HG02798 (cell line): ENCODE measurements at regions not wholly inside any gene's neighbourhood (a gene's known extent, or its start where the extent isn't known, plus 50 kb on each side); places are given as distances from the start of the nearest gene placed in this dataset.

Source experiments
- ATAC-seq: cut with Tn5 transposase; IDR thresholded peaks from one replicate; pipeline ENCODE4 v1.9.1; 2021; ENCODE audit warnings: mild to moderate bottlenecking; ENCODE audit not compliant: unreplicated experiment, poor library complexity

DNA sequence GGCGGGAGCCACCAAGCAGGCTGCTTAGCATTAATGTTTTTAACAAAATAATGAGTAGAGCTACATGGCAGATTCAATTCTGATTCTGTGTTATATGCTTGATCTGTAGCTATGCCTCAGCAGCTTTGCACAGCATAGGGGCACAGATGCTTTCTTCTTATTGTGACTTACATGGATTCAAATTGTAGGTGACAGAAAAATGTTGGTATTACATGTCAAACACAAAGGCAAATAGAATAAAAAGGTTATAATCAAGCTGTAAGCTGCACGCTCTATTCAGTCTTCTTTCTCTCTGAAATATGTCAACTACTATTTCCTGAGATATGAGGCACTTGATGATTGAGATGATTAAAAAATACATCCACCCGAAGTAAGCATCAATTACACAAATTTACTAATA, 1573.8 kb downstream of the FAM181B start:
- ATAC-seq, result no peak

DNA sequence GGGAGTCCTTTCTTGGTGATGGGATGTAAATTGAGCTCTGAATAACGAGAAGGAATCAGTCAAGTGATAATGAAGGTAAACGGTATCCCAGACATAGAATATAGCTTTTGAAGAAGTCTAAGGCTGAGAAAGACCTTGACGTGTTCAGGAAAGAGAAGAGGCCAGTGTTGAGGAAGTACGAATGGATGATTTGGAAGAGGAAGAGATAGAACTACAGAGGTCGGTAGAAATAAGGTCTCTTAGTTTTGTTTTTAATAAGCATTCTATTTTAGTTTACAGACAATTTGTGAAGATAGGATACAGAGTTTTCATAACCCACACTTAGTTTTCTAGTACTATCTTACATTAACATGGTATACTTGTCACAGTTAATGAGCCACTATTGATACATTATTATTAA, 1598.1 kb downstream of the FAM181B start:
- ATAC-seq, result no peak

DNA sequence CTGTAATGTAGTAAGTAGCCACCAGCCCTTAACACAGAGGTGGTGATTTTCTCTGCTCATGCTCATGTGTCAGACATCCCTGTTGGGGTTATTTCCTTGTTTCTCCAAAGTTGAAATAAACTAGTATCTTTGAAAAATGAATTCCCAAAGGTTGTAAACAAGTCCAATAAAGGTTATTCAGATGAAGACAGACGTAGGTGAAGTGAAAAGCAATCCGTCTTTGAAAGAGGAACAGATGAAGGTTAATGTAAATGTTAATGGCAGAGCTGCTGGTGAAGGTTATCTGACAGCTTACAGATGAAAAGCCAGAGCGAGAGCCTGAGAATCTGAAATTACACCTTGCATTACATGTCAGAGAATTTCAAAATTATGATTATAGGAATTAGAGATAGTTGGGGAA, 1604.0 kb downstream of the FAM181B start:
- no peak for ATAC-seq

DNA sequence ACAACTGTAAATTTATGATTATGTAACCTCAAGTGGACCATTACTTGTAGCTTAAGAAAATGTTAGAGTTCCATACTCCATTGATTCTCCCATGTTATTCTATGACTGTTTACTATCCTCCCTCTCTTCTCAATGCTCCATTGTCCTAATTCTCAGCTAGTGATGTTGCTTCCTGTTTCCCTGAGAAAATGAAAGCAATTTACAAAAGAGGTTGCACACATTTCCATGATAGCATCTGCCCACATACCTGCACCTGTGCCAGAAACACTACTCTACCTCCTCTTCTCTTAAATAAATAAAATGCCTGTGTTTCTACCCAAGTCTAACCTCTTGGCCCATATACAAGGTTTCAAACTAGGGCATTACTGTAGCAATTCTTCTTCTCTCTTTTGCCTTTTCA, 1620.9 kb downstream of the FAM181B start:
- ATAC-seq, result no peak

DNA sequence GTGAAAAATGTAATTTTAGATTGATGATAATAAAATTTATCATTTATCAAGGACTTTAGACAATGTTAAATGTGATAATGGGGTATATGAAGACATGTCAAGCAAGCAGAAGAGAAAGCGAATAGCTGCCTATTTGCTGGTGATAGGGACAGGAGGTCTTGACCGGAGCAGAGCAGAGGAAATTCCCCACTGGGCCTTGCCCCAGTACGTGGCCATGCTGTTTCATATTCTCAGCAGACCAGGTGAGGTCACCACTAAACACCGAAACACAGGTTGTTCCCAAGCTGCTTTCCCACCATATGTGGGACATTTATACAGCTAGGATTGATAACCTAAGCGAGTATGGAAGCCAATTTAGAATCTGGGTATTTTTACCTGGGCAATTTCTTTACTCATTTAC, 1629.6 kb downstream of the FAM181B start:
- ATAC-seq, result no peak

DNA sequence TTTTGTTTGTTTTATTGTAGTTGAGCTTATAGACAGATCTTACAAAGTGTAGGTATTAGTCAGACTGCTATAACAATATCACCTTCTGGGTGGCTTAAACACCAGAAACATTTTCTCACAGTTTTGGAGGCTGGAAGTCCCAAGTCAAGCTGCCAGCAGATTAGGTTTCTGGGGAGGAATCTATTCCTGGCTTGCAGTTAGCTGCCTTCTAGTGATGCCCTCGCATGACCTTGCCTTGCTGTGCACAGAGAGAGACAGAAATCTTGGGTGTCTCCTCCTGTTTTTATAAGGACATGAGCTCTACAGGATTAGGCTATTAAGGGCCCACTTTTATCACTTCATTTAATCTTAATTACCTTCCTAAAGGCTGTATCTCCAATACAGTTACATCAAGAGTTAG, 1635.2 kb downstream of the FAM181B start:
- no peak for ATAC-seq

DNA sequence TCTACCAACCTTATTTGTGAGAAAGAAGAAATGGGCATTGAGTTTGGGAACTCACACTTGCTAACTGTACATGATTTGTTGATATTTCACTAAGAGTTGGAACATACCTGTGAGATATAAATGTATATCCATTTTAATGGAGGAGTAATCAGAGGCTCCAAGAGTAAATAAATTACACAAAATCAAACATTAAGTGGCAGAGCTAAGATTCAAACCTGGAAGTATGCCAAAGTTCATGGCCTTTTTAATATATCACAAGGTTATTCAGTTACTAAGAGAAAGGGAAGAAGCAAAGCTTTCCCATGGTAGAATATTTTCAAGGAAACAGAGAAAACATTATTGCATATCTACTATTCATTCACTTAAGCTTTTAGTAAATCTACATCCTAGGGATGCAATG, 1641.1 kb downstream of the FAM181B start:
- no peak for ATAC-seq

DNA sequence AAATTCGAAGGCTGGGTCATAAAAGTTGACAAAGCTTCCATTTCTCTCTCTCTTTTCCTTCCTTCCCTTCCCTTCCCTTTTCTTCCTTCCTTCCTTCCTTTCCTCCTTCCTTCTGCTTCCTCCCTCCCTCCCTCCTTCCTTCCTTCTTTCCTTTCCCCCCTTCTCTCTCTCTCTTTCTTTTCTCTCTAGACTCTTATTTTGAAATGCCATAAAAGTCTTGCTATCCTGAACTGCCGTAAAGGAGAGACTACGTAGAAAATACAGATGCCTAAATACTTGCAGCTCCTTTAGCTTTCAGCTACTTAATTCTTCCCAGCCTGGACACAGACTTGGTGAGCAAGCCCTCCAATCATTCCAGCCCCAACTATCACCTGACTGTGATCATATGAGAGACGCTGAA, 1644.4 kb downstream of the FAM181B start:
- no peak for ATAC-seq

DNA sequence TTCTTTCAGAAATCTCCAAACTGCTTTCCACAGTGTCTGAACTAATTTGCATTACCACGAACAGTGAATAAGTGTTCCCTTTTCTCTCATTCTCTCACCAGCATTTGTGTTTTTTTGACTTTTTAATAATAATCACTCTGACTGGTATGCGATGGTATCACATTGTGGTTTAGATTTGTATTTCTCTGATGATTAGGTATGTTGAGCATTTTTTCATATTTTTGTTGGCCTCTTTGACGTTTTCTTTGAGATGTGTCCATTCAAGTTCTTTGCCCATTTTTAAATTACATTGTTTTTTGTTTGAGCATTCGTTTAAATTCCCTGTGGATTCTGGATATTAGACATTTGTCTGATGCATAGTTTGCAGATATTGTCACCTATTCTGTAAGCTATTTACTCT, 1639.6 kb upstream of the TENM4 start:
- ATAC-seq, result no peak

DNA sequence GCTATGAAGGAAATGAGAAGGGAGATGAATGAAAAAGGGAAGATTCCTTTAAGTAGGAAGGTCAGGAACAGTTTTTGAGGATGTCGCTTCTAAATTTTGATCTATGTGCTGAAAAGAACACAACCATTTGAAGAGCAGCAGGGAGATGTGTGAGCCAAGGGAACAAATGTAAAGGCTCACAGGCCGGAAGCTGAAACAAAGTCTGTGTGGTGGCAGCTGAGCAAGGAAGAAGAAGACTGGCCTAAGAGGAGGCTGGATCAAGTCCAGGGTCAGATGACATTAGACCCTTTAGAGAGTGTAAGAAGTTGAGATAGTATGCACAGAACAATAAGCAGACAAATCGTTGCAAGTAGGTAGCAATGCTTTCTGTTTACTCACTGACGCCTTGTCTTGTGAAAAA, 1631.4 kb upstream of the TENM4 start:
- ATAC-seq, result no peak

DNA sequence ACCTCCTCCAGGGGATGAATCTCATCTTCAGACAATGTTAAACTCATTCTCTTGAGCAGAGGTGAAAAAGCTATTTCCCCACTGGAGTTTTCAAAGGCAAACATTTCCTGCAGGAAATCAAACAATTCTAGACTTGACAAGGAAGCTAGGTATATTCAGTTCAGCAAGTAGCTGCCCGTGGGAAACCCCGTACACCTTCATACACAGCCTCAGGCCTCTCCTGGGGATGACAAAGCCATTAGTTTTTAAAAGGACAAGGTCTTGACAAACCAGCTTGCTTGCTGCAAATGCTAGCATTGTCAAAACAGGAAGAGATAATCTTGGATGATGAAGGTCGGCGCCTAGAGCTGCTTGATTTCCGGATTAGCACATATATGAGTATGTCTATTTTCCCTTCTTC, 1630.8 kb upstream of the TENM4 start:
- ATAC-seq, result no peak

DNA sequence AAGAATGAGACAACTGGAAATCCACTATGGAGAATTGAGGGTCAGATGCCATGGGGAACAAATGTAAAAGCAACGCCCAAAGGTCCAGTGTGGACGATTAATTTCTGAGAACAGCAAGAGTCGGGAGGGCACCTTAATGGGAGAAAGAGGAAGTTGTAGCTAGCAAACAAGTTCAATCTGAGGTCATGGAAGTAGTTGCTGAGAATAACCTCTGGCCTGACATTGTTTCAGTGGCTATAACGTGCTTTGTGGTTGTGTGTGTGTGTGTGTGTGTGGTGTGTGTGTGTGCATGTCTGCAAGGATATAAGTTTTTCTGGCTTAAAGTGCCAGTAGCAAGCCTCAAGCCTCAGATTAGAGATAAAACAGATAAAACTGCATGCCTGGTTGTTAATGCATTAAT, 1630.1 kb upstream of the TENM4 start:
- ATAC-seq, result peak; percentile 52

DNA sequence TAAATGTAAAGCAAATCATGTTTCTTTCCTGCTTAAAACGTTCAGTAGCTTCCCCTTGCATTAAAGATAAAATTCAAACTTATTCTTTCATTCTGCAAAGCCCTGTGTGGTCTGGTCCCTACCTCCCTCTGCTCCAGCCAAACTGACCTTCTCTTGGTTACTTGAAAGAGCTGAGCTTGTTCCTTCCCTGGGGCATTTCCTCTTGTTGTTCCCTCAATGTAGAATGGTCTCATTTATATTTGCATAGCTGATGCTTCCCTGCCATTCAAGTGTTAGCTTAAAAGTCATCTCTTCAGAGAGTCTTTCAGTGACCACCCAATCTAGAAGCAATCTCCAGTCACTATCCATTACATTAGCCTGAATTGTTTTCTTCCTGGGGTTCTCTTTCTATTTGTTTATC, 1618.5 kb upstream of the TENM4 start:
- no peak for ATAC-seq

DNA sequence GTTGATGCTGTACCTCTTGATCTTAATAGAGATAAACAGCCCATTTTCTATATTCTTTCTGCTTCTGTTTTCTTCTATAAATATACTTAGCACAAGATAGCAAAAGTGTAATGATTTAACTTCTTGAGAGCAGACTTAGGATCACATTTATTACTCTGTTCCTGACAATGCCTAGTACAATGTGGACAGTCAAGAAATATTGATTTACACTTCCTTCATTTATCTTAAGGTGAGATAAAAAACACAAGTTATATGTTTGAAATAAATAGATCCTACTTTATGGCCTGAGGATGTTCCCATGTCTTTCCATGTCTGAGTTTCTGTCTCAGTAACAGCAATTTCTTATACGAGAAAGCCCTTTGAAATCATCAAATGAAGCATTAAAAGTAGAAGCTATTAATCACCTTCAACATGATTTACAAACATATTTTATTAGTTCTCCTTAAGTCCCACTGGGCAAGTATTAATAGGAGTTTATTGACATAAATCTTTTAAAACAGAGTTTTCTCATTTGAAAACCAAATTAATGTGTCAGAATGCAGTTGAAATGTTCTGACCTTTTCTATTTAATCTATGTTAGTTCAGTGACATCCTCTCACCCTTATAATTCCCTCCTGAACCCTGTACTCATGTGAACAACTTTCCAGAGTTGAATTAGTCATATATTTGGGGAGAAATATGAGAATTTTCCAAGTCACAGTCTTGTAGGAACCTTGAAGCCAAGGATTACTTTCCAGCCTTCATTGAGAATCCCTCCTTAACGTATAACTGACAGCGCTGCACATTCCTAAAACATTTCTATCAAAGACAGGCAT, 1611.7 kb upstream of the TENM4 start:
- no peak for ATAC-seq

DNA sequence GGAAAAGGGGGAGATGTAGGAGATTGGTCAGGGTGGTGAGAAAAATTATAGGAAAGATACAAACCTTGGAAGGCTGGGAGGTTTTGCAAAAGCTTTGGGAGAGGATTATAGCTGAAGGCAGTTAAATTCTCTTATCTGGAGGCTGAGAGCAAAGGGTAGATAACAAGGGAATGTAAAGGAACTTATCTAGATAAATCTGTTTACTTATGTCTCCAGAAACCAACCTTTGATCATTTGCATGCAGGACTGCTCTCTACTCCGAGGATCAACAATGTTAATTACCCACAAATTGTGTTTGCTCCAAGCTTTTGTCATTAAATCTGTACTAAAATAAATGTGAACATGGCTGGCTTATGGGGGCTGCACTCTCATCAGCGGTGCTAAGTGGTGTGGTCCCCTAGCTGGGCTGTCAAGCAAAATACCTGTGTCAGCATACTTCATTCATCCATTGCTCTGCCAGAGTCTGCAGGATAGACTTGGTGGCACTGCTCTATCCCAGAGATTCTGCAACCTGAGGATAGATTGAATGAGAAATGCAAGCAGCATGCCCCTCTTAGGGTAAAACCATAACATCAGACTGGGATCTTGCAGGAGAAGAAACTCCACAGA, 1599.2 kb upstream of the TENM4 start:
- ATAC-seq, result no peak

DNA sequence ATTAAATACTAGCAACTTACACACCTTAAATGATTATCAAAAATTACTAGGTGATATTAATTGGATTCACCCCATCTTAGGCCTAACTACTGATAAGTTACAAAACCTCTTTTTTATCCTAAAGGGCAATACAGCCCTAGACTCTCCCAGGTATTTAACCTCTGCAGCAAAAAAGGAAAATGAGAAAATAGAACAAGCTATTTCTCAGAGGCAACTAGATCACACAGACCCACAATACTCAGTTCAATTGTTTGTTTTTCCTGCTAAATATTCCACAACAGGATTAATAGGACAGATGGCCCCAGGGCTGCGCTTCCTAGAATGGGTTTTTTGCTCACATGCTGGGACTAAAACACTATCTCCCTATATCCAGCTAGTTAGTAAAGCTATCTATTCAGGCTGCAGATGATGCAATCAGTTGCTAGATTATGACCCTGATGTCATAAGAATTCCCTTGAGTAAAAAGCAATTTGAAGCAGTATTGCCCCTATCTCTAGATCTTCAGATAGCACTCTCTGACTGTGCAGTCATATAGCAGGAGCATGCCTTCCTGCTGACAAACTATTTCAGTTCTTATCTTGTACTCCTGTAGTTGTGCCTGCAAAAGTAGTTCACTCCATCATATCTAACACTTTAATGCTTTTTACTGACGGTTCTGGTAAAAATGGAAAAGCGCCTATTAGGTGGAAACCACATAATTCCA, 1595.5 kb upstream of the TENM4 start:
- ATAC-seq, result no peak

DNA sequence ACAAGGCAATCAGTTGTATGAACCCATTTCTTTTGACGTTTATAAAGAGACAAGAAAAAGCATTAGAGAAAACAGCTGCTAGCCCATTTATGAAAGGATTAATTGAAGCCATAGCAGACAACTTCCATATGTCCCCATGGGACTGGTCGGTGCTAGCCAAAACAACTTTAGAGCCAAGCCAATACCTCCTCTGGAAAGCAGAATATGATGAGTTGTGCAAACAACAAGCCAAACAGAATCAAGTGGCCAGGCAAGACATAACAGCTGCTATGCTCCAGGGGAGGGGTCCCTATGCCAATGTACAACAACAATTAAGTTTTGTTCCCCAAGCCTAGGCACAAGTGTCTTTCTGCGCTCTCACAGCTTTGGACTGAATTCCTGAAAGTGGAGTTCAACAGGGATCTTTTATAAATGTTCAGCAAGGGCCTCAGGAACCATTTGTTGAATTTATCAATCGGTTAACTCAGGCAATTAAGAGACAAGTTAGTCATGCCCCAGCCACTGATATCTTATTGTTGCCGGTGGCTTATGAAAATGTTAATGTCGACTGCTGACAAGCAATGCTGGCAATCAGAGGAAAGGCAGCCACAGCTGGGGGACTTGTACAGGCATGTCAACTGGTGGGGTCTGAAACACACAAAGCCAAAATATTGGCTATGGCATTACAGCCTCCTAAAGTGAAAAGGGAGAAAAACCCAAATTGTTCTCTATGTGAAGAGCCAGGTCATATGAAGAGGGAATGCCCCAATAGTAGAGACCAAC, 1593.1 kb upstream of the TENM4 start:
- ATAC-seq, result no peak

DNA sequence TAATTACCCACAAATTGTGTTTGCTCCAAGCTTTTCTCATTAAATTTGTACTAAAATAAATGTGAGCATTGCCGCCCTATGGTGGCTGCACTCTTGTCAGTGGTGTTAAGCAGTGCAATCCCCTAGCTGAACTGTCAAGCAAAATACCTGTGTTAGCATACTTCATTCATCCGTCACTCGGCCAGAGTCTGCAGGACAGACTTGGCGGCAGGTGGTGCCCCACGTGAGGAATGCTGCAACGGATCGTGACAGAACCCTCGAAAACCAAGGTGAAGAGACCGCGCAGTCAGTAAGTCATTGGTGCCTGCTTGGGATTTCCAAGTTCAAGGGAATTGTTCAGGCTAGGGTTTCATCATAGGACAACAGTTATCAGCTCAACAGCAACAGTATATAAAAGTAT, 1592.1 kb upstream of the TENM4 start:
- ATAC-seq, result no peak

DNA sequence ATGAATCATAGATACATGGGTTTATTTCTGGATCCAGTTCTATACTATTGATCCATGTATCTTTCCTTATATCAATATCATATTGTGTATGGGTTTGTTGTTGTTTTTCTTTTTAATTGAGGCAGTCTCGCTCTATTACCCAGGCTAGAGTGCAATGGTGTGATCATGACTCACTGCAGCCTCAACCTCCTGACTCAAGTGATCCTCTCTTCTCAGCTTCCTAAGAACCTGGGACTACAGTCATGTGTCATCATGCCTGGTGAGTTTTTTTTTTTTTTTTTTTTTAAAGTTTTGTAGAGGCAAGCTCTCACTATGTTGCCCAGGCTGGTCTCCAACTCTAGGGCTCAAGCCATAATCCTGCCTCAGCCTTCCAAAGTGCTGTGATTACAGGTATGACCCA, 1589.4 kb upstream of the TENM4 start:
- no peak for ATAC-seq

DNA sequence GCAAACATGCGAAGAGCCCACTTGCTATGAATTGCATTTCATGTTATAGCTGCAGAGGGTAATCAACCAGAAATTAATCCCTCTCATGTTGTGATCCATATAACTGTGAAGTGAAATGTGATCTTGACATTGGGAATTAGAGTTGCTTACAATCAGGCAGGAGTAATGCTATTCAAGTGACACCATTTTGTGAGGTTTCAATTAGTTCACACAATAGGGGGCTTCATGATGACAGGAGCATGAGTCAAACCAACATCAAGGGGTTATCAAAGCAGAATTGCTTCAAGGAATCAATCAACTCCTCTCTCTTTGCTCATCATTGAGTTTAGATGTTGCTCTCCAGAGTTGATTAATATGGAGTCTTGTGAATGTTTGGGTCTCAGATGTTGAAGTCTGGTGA, 1585.2 kb upstream of the TENM4 start:
- ATAC-seq, result no peak

DNA sequence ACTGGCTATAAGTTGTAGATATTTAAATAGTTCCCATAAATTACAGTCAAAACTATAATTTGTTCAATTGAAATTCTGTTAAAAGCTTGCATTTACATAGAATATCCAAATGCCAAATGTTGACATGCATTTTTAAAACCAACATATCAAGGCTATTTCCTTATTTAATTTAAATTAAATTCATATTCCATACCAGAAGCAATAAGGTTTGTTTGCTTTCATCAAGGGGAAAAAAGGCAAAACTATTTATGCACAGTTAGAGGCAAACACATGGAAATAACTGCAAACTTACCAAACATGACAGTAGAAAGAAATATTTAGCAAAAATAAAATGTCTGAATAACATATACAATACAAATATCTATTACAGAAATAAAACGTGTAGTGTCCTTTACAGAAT, 1581.2 kb upstream of the TENM4 start:
- no peak for ATAC-seq
